Heart left ventricle (tissue), 16 donors: ENCODE measurements at regions not wholly inside any gene's neighbourhood (a gene's known extent, or its start where the extent isn't known, plus 50 kb on each side); places are given as distances from the start of the nearest gene placed in this dataset.
"Not testable (repeated sequence)": the region's sequence is repeated elsewhere in the genome, so short reads cannot be mapped to it uniquely, and the experiment has no call there.

Source experiments
- ATAC-seq, 4 donors: fragments of 200-7000 bp; cut with Tn5 transposase; one replicate each; pipeline ENCODE4 v1.9.1; 2020 to 2022; ENCODE audit warnings: moderate library complexity in 4 of 4, mild to moderate bottlenecking in 3 of 4, moderate number of reproducible peaks in 1 of 4
- DNase-seq, 5 donors: peaks; one replicate each; pipeline ENCODE4 v3.0.0-alpha.2; 2020
- H3K27ac ChIP-seq, 12 donors: fragments of 200-600 bp; sonication (generic) in 4 of 12; one replicate each; pipeline versions ENCODE4 v1.5.0 to v1.8.0; 2016 to 2022; ENCODE audit warnings: mild to moderate bottlenecking in 2 of 12
- H3K27me3 ChIP-seq, 9 donors: fragments of 200-600 bp; sonication (generic) in 2 of 9; one replicate each; pipeline versions ENCODE4 v1.5.1 to v1.8.0; 2016 to 2022; ENCODE audit warnings: mild to moderate bottlenecking in 3 of 9
- H3K36me3 ChIP-seq, 9 donors: fragments of 200-600 bp; sonication (generic) in 2 of 9; one replicate each; pipeline versions ENCODE4 v1.5.0 to v1.8.0; 2018 to 2022; ENCODE audit warnings: mild to moderate bottlenecking in 2 of 9
- H3K4me1 ChIP-seq, 12 donors: fragments of 200-600 bp; sonication (generic) in 4 of 12; one replicate each; pipeline versions ENCODE4 v1.5.0 to v1.8.0; 2016 to 2022; ENCODE audit warnings: mild to moderate bottlenecking in 3 of 12
- H3K4me3 ChIP-seq, 12 donors: fragments of 200-600 bp; sonication (generic) in 4 of 12; one replicate each; pipeline versions ENCODE4 v1.5.0 to v1.8.0; 2017 to 2022; ENCODE audit warnings: mild to moderate bottlenecking in 9 of 12, moderate library complexity in 4 of 12
- H3K9me3 ChIP-seq, 12 donors: fragments of 200-600 bp; sonication (generic) in 4 of 12; one replicate each; pipeline versions ENCODE4 v1.5.0 to v1.8.0; 2016 to 2022; ENCODE audit warnings: mild to moderate bottlenecking in 1 of 12
- POLR2A ChIP-seq, 2 donors: fragments of 450-650 bp; IDR thresholded peaks; one replicate each; pipeline ENCODE4 v1.6.1; 2017; ENCODE audit warnings: antibody characterized with exemption in 2 of 2, mild to moderate bottlenecking in 2 of 2, moderate library complexity in 2 of 2
- WGBS, 4 donors: extraction: QIAGEN DNeasy Blood & Tissue Kit in 2 of 4; methylation state at CpG; one replicate each; pipeline versions ENCODE4 v1.1.5 to v1.1.7; 2013 to 2018; 5-methylcytosine and 5-hydroxymethylcytosine counted together
- intact Hi-C, 10 donors: fragments of 100-400 bp; cut with DNase I; formaldehyde crosslinking; loops; one replicate each; pipeline versions ENCODE4 v1.11.1 to v1.14.2; 2022
- TF ChIP-seq, protein P1 (sequence below), 12 donors: fragments of 200-600 bp; sonication (generic) in 4 of 12; IDR thresholded peaks; one replicate each; pipeline versions ENCODE4 v1.5.0 to v1.8.0; 2018 to 2022; ENCODE audit warnings: antibody characterized with exemption in 12 of 12, mild to moderate bottlenecking in 5 of 12
- donor health status: ischemic (EF 13 %, LVEDD 7.1; RV severe dilation, severe dysfunction).
- donor health status: healthy with polysubstance abuse.
- donor health status: DM: no; HTN: yes; CAD: no.
- donor health status: DM: no; HTN: no; CAD: no.
- donor health status: ischemic (EF 25% LVEDD 6.9; RV normal size, moderate dysfunction).
- donor health status: ischemic (EF 25% LVEDD 5.7; RV mildly dilated, moderate dysfunction).
- donor health status: healthy.
- donor health status: DM: yes; HTN: yes; CAD: no.
- donor health status: ischemic (EF 35%, LVEDD 5.7; RV mildly dilated, moderate dysfunction).
- donor health status: nonischemic (EF 11% LVEDD 7.7; RV severe dilation, severe dysfunction).
- donor health status: DM: yes; HTN: yes; CAD: no.
- donor health status: PGD.
- donor health status: ischemic (EF 29% LVEDD 5.4; RV normal size, mild dysfunction).
- donor health status: nonischemic (EF 23%, LVEDD 6.1; RV moderate dilation, normal function).

DNA sequence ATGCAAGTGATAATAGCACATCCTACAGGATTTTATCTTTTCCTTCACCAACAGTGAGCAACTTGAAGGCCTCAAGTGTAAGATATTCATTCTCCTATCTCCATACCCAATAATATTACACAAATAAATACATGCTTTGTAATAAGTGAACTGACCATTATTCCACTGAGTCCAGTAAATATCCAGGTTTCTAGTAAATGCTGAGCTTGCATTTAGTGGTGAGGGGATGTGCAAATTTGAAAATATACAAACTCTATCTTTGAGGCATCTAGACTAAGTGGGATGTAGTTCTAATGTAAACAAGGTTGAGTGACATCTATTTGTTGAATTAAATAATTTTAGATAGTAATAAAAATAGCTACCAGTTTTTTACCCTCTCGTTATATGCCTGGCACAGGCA, 587.6 kb upstream of the IL12A start:
- no peak for DNase-seq
- no peak for ATAC-seq
- intact Hi-C loops: no loop called here
- TF ChIP-seq, protein P1, sequence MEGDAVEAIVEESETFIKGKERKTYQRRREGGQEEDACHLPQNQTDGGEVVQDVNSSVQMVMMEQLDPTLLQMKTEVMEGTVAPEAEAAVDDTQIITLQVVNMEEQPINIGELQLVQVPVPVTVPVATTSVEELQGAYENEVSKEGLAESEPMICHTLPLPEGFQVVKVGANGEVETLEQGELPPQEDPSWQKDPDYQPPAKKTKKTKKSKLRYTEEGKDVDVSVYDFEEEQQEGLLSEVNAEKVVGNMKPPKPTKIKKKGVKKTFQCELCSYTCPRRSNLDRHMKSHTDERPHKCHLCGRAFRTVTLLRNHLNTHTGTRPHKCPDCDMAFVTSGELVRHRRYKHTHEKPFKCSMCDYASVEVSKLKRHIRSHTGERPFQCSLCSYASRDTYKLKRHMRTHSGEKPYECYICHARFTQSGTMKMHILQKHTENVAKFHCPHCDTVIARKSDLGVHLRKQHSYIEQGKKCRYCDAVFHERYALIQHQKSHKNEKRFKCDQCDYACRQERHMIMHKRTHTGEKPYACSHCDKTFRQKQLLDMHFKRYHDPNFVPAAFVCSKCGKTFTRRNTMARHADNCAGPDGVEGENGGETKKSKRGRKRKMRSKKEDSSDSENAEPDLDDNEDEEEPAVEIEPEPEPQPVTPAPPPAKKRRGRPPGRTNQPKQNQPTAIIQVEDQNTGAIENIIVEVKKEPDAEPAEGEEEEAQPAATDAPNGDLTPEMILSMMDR (IDR thresholded peaks at IDR 0.05): no peak
- no peak for TF ChIP-seq POLR2A (IDR thresholded peaks at IDR 0.05)
- H3K27ac ChIP-seq: no peak overlapping the region
- H3K27me3 ChIP-seq: no peaks in the 10 kb centered on the region
- H3K9me3 ChIP-seq: no peaks in the 10 kb centered on the region
- no peak overlapping the region for H3K4me3 ChIP-seq
- 72 to 83% (median 78%) methylated on average over 1 of the region's 1 CpG for WGBS, 4 donors
- no peaks in the 10 kb centered on the region for H3K36me3 ChIP-seq
- H3K4me1 ChIP-seq: no peaks in the 10 kb centered on the region

DNA sequence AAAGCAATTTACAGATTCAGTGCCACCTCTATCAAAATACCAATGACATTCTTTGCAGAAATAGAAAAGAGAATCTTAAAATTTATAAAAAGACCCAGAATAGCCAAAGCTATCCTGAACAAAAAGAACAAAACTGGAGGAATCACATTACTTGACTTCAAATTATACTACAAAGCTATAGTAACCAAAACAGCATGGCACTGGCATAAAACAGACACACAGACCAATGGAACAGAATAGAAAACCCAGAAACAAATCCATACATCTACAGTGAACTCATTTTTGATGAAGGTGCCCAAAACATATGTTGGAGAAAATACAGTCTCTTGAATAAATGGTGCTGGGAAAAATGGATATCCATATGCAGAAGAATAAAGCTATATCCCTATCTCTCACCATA, 578.9 kb upstream of the IL12A start:
- H3K4me3 ChIP-seq, H3K36me3 ChIP-seq, H3K27me3 ChIP-seq, ATAC-seq, intact Hi-C loops, DNase-seq, H3K27ac ChIP-seq, H3K4me1 ChIP-seq: not testable (repeated sequence)
- peaks cover 0 to 28% (median 11%) of the 10 kb centered on the region in 12 donors for H3K9me3 ChIP-seq

DNA sequence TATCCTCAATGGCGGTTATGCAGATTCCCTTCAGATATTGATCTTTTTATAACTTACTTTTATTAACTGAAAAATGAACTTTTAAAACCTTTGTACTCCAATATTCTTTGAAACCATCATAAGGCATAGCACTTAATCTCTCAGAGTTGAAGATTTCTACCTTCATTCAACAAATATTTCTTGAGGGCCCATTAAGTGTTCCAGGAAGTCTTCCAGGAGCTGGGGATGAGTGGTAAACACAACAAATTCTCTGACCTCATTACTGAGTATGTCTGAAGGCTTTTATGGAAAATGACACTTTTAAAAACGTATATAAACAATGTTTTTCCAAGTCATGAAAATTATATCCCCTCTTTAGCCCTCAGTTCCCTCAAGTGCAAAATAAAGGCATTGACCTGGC, 575.3 kb upstream of the IL12A start:
- Histone ChIP-seq H3K4me1 (no peaks in the 10 kb centered on the region), H3K27ac (no peak overlapping the region), H3K9me3 (peaks cover 0 to 25% (median 11%) of the 10 kb centered on the region in 12 donors), H3K36me3 (no peaks in the 10 kb centered on the region), H3K4me3 (no peak overlapping the region), H3K27me3 (no peaks in the 10 kb centered on the region)
- ATAC-seq: no peak
- intact Hi-C loops: no loop called here
- DNase-seq: no peak
- WGBS, 4 donors: 63 to 72% (median 67%) methylated on average over 2 of the region's 2 CpGs
- TF ChIP-seq, protein P1 (IDR thresholded peaks at IDR 0.05): no peak
- no peak for TF ChIP-seq POLR2A (IDR thresholded peaks at IDR 0.05)

DNA sequence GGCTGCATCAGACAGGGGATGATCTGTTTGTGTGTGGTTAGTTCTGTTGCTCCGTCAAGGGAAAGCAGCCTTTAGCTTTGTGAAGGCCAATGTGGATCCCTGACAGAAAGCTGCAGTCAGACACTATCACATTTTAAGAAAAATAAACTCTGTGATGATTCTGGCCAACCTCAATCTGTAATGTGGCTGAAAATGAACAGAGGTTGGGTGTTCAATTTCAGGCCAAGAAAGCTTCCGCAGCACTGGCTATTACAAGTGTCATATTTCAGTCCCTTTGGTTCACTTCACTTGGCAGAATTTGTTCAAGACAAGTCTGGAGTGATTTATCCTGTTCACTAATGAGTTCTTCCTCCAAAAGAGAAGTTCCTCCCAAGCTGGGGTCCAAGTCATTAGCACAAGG, 571.8 kb upstream of the IL12A start:
- intact Hi-C loops: no loop called here
- peak in 1 of 4 donors; percentile 59 for ATAC-seq

DNA sequence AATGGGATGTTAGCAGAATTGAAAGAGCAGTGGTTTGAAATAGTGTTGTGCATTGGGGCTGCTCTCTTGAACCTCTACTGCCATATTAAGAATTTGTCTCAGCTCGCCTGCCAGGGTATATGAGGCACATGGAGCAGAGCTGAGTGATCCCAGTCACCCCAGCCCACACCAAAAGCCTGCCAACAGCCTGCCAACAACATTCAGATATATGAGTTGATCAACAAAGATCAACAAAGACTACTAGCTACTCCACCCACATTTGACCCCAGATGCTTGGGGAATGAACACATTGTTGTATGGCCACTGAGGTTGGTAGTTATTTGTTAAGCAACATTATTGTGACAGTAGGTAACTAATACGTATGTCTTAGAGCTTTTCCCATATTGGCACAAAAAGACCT, 570.9 kb upstream of the IL12A start:
- Histone ChIP-seq H3K4me1 (no peaks in the 10 kb centered on the region), H3K36me3 (no peaks in the 10 kb centered on the region), H3K4me3 (no peak overlapping the region), H3K27ac (no peak overlapping the region), H3K9me3 (no peaks in the 10 kb centered on the region), H3K27me3 (no peaks in the 10 kb centered on the region)
- intact Hi-C loops: no loop called here
- no peak for TF ChIP-seq POLR2A (IDR thresholded peaks at IDR 0.05)
- TF ChIP-seq, protein P1 (IDR thresholded peaks at IDR 0.05): no peak
- DNase-seq: no peak
- WGBS, 4 donors: 83 to 92% (median 87%) methylated on average over 2 of the region's 2 CpGs
- no peak for ATAC-seq

More for the DNA sequence above, 571.8 kb upstream of the IL12A start:
- Histone ChIP-seq H3K27ac (no peak overlapping the region), H3K36me3 (no peaks in the 10 kb centered on the region), H3K4me3 (no peak overlapping the region), H3K9me3 (no peaks in the 10 kb centered on the region), H3K27me3 (no peaks in the 10 kb centered on the region), H3K4me1 (no peaks in the 10 kb centered on the region)
- peak in 1 of 5 donors; percentile 6 for DNase-seq
- WGBS, 4 donors: 58 to 67% (median 62%) methylated on average over 2 of the region's 2 CpGs
- TF ChIP-seq POLR2A (IDR thresholded peaks at IDR 0.05): no peak
- TF ChIP-seq, protein P1 (IDR thresholded peaks at IDR 0.05): no peak
